Fibroblast of villous mesenchyme (primary cell): ENCODE measurements at regions not wholly inside any gene's neighbourhood (a gene's known extent, or its start where the extent isn't known, plus 50 kb on each side); places are given as distances from the start of the nearest gene placed in this dataset.

Source experiments
- DNase-seq: peaks from one replicate; pipeline ENCODE4 v3.0.0-alpha.2; 2010; ENCODE audit warnings: low read depth
- H3K4me3 ChIP-seq: 2 replicates; pipeline ENCODE4 v1.5.1; 2011; ENCODE audit warnings: low read depth, mild to moderate bottlenecking, low read length
- TF ChIP-seq, protein P1 (sequence below): IDR thresholded peaks from 2 replicates; pipeline ENCODE4 v1.5.1; 2012; ENCODE audit warnings: low read depth, mild to moderate bottlenecking, low read length; ENCODE audit not compliant: insufficient read depth

DNA sequence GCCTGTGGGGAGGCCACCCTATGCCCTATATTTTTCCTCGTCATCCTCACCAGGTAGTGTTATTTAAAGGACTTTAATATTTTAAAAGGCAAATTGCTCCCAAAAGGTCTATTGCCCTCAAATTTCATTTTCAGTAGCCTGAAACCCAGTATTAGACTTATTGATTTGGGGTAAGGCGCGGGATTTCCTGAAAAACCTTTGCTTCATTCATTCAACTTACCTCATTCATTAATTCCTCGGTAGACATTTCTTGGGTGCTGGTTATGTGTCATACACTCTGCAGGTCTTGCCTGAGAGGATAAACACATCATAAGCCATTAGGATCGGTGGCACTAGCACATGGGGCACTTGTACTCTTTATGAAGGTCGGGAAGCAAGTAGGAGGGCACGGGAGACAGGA is 99.2 kb downstream of the ARF6 start:
- DNase-seq = no peak
- no peak overlapping the region for H3K4me3 ChIP-seq
- TF ChIP-seq, protein P1, sequence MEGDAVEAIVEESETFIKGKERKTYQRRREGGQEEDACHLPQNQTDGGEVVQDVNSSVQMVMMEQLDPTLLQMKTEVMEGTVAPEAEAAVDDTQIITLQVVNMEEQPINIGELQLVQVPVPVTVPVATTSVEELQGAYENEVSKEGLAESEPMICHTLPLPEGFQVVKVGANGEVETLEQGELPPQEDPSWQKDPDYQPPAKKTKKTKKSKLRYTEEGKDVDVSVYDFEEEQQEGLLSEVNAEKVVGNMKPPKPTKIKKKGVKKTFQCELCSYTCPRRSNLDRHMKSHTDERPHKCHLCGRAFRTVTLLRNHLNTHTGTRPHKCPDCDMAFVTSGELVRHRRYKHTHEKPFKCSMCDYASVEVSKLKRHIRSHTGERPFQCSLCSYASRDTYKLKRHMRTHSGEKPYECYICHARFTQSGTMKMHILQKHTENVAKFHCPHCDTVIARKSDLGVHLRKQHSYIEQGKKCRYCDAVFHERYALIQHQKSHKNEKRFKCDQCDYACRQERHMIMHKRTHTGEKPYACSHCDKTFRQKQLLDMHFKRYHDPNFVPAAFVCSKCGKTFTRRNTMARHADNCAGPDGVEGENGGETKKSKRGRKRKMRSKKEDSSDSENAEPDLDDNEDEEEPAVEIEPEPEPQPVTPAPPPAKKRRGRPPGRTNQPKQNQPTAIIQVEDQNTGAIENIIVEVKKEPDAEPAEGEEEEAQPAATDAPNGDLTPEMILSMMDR = no peak

DNA sequence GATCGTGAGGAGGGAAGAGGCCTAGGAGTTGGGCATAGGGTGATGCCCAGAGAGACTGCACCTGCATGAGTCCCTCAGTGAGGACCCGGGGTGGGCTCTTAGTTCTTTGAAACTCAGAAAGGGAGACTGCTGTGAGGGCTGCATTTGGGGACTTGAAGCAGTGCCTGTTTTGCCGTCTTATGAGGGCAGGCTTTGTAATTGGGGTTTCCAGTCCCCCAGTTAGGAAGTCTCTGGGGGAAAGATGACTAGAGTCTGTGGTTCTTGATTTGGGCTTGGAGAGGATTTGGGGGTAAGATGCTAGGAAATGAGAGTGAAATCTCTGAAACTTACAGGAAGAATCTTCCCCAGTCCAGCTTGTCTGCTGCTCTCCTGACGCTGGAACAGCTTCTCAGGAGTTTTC is 99.6 kb downstream of the ARF6 start:
- TF ChIP-seq, protein P1 = no peak
- DNase-seq = no peak
- no peak overlapping the region for H3K4me3 ChIP-seq

GRCh38 chr14:49992901-49993339 is 100.0 kb downstream of the ARF6 start:
- DNase-seq = peak; percentile 76
- TF ChIP-seq, protein P1 = no peak
- no peak overlapping the region for H3K4me3 ChIP-seq

GRCh38 chr14:49993565-49993964 is 100.7 kb downstream of the ARF6 start:
- no peak for DNase-seq
- H3K4me3 ChIP-seq = no peak overlapping the region
- TF ChIP-seq, protein P1 = no peak

- no peak overlapping the region for H3K4me3 ChIP-seq
- TF ChIP-seq, protein P1 = no peak
- no peak for DNase-seq
Measured at GRCh38 chr14:49994951-49995561, 102.2 kb downstream of the ARF6 start.

GRCh38 chr14:49997991-49998390 is 105.1 kb downstream of the ARF6 start:
- TF ChIP-seq, protein P1 = no peak
- H3K4me3 ChIP-seq = no peak overlapping the region
- no peak for DNase-seq
